Type B pancreatic cell (in vitro differentiated cells): ENCODE measurements at regions not wholly inside any gene's neighbourhood (a gene's known extent, or its start where the extent isn't known, plus 50 kb on each side); places are given as distances from the start of the nearest gene placed in this dataset.

Experiments
- DNase-seq: peaks from one replicate; pipeline ENCODE4 v3.0.0; 2021; ENCODE audit warnings: mixed read lengths; ENCODE audit not compliant: unreplicated experiment; ENCODE audit errors: extremely low spot score
- H3K27ac Mint-ChIP-seq: 2 replicates; pipeline ENCODE4 v1.8.0; 2021; ENCODE audit warnings: mild to moderate bottlenecking, mixed read lengths
- H3K27me3 Mint-ChIP-seq: 2 replicates; pipeline ENCODE4 v1.8.0; 2021; ENCODE audit warnings: mixed read lengths
- H3K36me3 Mint-ChIP-seq: 2 replicates; pipeline ENCODE4 v1.8.0; 2021; ENCODE audit warnings: mixed read lengths
- H3K4me1 Mint-ChIP-seq: one replicate; pipeline ENCODE4 v1.8.0; 2021; ENCODE audit warnings: mixed read lengths; ENCODE audit not compliant: unreplicated experiment
- H3K4me3 Mint-ChIP-seq: 2 replicates; pipeline ENCODE4 v1.8.0; 2021; ENCODE audit warnings: mild to moderate bottlenecking, mixed read lengths
- H3K9me3 Mint-ChIP-seq: 2 replicates; pipeline ENCODE4 v1.8.0; 2021; ENCODE audit warnings: mixed read lengths
- TF ChIP-seq, protein P1 (sequence below): fragments of 200-600 bp; sonication (generic); conservative IDR thresholded peaks from 2 replicates; pipeline ENCODE4 v1.5.0; 2021; ENCODE audit warnings: antibody characterized with exemption, mild to moderate bottlenecking

DNA sequence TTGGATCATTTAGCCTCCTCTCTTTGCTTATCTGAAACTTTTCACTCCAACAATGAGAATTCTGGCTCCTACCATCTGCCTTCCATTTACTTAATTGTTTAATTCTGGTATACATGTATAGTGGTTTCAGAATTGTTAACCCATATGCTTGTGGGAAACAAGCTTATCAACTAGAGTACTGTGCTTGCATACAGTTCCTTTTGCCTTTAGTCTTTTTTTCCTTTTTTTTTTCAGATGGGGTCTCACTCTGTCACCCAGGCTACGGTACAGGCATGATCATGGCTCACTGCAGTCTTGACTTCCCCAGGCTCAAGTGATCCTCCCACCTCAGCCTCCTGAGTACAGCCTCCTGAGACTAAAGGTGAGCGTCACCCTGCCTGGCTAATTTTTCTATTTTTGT lies 153.8 kb upstream of the LHX5 start:
- Mint-ChIP-seq H3K9me3 (no peaks in the 10 kb centered on the region), H3K4me1 (no peaks in the 10 kb centered on the region), H3K36me3 (no peaks in the 10 kb centered on the region), H3K27ac (no peak overlapping the region), H3K27me3 (peaks cover 56% of the 10 kb centered on the region), H3K4me3 (no peak overlapping the region)
- no peak for DNase-seq
- TF ChIP-seq, protein P1, sequence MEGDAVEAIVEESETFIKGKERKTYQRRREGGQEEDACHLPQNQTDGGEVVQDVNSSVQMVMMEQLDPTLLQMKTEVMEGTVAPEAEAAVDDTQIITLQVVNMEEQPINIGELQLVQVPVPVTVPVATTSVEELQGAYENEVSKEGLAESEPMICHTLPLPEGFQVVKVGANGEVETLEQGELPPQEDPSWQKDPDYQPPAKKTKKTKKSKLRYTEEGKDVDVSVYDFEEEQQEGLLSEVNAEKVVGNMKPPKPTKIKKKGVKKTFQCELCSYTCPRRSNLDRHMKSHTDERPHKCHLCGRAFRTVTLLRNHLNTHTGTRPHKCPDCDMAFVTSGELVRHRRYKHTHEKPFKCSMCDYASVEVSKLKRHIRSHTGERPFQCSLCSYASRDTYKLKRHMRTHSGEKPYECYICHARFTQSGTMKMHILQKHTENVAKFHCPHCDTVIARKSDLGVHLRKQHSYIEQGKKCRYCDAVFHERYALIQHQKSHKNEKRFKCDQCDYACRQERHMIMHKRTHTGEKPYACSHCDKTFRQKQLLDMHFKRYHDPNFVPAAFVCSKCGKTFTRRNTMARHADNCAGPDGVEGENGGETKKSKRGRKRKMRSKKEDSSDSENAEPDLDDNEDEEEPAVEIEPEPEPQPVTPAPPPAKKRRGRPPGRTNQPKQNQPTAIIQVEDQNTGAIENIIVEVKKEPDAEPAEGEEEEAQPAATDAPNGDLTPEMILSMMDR = no peak

- H3K27ac Mint-ChIP-seq = no peak overlapping the region
- H3K36me3 Mint-ChIP-seq = no peaks in the 10 kb centered on the region
- no peak overlapping the region for H3K4me3 Mint-ChIP-seq
- DNase-seq = no peak
- no peaks in the 10 kb centered on the region for H3K9me3 Mint-ChIP-seq
- no peaks in the 10 kb centered on the region for H3K4me1 Mint-ChIP-seq
- peaks cover 58% of the 10 kb centered on the region for H3K27me3 Mint-ChIP-seq
- TF ChIP-seq, protein P1 = no peak
These were observed 150.7 kb upstream of the LHX5 start for GRCh38 chr12:113622410-113622809.

DNA sequence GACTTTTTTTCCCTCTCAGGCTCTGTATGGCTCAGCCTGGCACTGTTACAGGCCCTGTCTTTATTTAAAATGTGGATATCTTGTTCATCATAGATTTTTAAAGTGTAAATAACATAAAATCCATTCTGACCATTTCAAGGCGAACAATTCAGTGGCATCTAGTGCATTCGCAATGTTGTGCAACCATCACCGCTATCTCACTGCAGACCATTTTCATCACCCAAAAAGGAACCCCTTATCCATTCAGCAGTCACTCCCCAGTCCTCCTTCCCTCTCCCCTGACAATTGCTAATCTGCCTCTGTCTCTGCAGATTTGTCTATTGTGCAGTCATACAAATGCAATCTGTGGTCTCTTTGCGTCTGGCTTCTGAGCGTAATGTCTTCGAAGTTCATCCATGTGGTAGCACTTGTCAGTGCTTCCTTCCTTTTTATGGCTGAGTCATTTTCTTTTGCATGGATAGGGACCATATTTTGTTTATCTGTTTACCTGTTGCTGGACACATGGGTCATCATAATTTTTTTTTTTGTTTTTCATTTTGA lies 148.8 kb upstream of the LHX5 start:
- H3K27me3 Mint-ChIP-seq = peaks cover 70% of the 10 kb centered on the region
- TF ChIP-seq, protein P1 = no peak
- H3K36me3 Mint-ChIP-seq = no peaks in the 10 kb centered on the region
- no peaks in the 10 kb centered on the region for H3K4me1 Mint-ChIP-seq
- H3K27ac Mint-ChIP-seq = no peak overlapping the region
- DNase-seq = no peak
- H3K9me3 Mint-ChIP-seq = no peaks in the 10 kb centered on the region
- no peak overlapping the region for H3K4me3 Mint-ChIP-seq

- Mint-ChIP-seq H3K27ac (no peak overlapping the region), H3K4me3 (no peak overlapping the region), H3K27me3 (peaks cover 82% of the 10 kb centered on the region), H3K36me3 (no peaks in the 10 kb centered on the region), H3K9me3 (no peaks in the 10 kb centered on the region), H3K4me1 (no peaks in the 10 kb centered on the region)
- TF ChIP-seq, protein P1 = no peak
- DNase-seq = no peak
These were observed 147.5 kb upstream of the LHX5 start for GRCh38 chr12:113619202-113619601.

DNA sequence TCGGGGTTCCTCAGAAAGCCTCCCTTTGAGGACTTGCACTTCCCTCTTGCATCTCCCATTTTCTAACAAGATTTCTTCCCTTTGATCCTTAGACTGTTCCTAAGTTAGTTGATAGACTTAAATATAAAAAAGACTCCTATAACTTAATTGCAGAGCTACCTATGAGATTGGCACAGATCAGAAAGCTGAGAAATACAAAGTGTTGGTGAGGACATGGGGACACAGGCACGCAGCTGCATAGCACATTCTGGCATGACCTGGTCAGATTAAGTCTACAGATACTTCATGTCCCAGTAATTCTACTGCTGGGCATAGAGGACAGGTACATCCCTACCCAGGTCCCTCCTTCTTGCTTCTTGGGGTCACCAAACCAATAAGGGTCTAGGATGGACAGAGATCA lies 141.7 kb upstream of the LHX5 start:
- H3K27me3 Mint-ChIP-seq = peaks cover 88% of the 10 kb centered on the region
- H3K27ac Mint-ChIP-seq = no peak overlapping the region
- no peak overlapping the region for H3K4me3 Mint-ChIP-seq
- no peaks in the 10 kb centered on the region for H3K9me3 Mint-ChIP-seq
- no peaks in the 10 kb centered on the region for H3K4me1 Mint-ChIP-seq
- TF ChIP-seq, protein P1 = no peak
- no peaks in the 10 kb centered on the region for H3K36me3 Mint-ChIP-seq
- no peak for DNase-seq

- no peak for DNase-seq
- Mint-ChIP-seq H3K4me3 (no peak overlapping the region), H3K4me1 (no peaks in the 10 kb centered on the region), H3K9me3 (no peaks in the 10 kb centered on the region), H3K36me3 (no peaks in the 10 kb centered on the region), H3K27ac (no peak overlapping the region), H3K27me3 (peaks cover 89% of the 10 kb centered on the region)
- TF ChIP-seq, protein P1 = no peak
These were observed 141.1 kb upstream of the LHX5 start for GRCh38 chr12:113612793-113613192.
